ENCODE measurements at regions not wholly inside any gene's neighbourhood (a gene's known extent, or its start where the extent isn't known, plus 50 kb on each side); places are given as distances from the start of the nearest gene placed in this dataset.

- TF ChIP-seq POLR2AphosphoS5 (IDR thresholded peaks at IDR 0.05; ENCODE audit: low read depth) = no peak
- TF ChIP-seq CTCF (IDR thresholded peaks at IDR 0.05; ENCODE audit: insufficient read depth, low read length) = no peak
- no peak for TF ChIP-seq REST (IDR thresholded peaks at IDR 0.05; ENCODE audit: insufficient replicate concordance, low read depth)
- TF ChIP-seq GABPA (IDR thresholded peaks at IDR 0.05; ENCODE audit: low read depth) = no peak
- TF ChIP-seq SPI1 (IDR thresholded peaks at IDR 0.05; ENCODE audit: borderline replicate concordance, low read depth) = no peak
Observed at GRCh38 chr11:130580372-130580771, 131.9 kb downstream of the ADAMTS15 start.
